Testis (tissue), 2 donors: ENCODE measurements at regions not wholly inside any gene's neighbourhood (a gene's known extent, or its start where the extent isn't known, plus 50 kb on each side); places are given as distances from the start of the nearest gene placed in this dataset.

Experiments used
- DNase-seq: peaks from one replicate; pipeline ENCODE4 v3.0.0-alpha.2; 2019
- H3K27ac ChIP-seq, 2 donors: fragments of 200-600 bp; sonication (generic); one replicate each; pipeline ENCODE4 v1.5.1; 2019
- H3K27me3 ChIP-seq: fragments of 200-600 bp; sonication (generic); one replicate; pipeline ENCODE4 v1.5.1; 2019
- H3K36me3 ChIP-seq: fragments of 200-600 bp; sonication (generic); one replicate; pipeline ENCODE4 v1.5.1; 2017; ENCODE audit warnings: low read depth; ENCODE audit errors: missing control alignments
- H3K4me1 ChIP-seq: fragments of 200-600 bp; sonication (generic); one replicate; pipeline ENCODE4 v1.5.1; 2019
- H3K4me3 ChIP-seq, 2 donors: fragments of 200-600 bp; sonication (generic); one replicate each; pipeline ENCODE4 v1.5.1; 2017 to 2019
- H3K9me3 ChIP-seq: fragments of 200-600 bp; sonication (generic); one replicate; pipeline ENCODE4 v1.5.1; 2017
- CTCF ChIP-seq, 3 experiments: fragments of 450-650 bp in 2 of 3; fragments of 200-600 bp in 1 of 3; sonication (generic) in 1 of 3; IDR thresholded peaks; one replicate each; pipeline ENCODE4 v1.5.1; 2016 to 2019; ENCODE audit warnings: antibody characterized with exemption in 3 of 3, mild to moderate bottlenecking in 2 of 3, moderate library complexity in 1 of 3
- POLR2A ChIP-seq: fragments of 450-650 bp; IDR thresholded peaks from one replicate; pipeline ENCODE4 v1.6.1; 2017; ENCODE audit warnings: antibody characterized with exemption, mild to moderate bottlenecking, moderate library complexity
- WGBS, 2 donors: methylation state at CpG; one replicate each; pipeline ENCODE4 v1.1.5; 2018; 5-methylcytosine and 5-hydroxymethylcytosine counted together
- intact Hi-C: fragments of 100-400 bp; cut with DNase I; formaldehyde crosslinking; loops from one replicate; pipeline ENCODE4 v1.15.1; 2023; ENCODE audit warnings: low total_unique reads

- Histone ChIP-seq H3K27me3 (no peaks in the 10 kb centered on the region), H3K9me3 (no peaks in the 10 kb centered on the region), H3K36me3 (no peaks in the 10 kb centered on the region), H3K27ac (no peak overlapping the region), H3K4me3 (no peak overlapping the region), H3K4me1 (no peaks in the 10 kb centered on the region)
- 85 to 93% methylated on average over 3 of the region's 3 CpGs for WGBS, 2 donors
- intact Hi-C loops = no loop called here
- TF ChIP-seq CTCF (IDR thresholded peaks at IDR 0.05) = no peak
- TF ChIP-seq POLR2A = no peak
- DNase-seq = no peak
These were observed 200.7 kb downstream of the RAMP3 start for GRCh38 chr7:45358287-45358686.

GRCh38 chr7:45359250-45359649, 201.7 kb downstream of the RAMP3 start:
- Histone ChIP-seq H3K4me3 (no peak overlapping the region), H3K36me3 (no peaks in the 10 kb centered on the region), H3K27me3 (no peaks in the 10 kb centered on the region), H3K4me1 (no peaks in the 10 kb centered on the region), H3K9me3 (no peaks in the 10 kb centered on the region), H3K27ac (no peak overlapping the region)
- TF ChIP-seq POLR2A = no peak
- TF ChIP-seq CTCF (IDR thresholded peaks at IDR 0.05) = no peak
- 79 to 93% methylated on average over 1 of the region's 1 CpG for WGBS, 2 donors
- intact Hi-C loops = no loop called here
- no peak for DNase-seq

GRCh38 chr7:45359776-45360175, 202.2 kb downstream of the RAMP3 start:
- Histone ChIP-seq H3K9me3 (no peaks in the 10 kb centered on the region), H3K4me1 (no peaks in the 10 kb centered on the region), H3K27me3 (no peaks in the 10 kb centered on the region), H3K27ac (no peak overlapping the region), H3K4me3 (no peak overlapping the region), H3K36me3 (no peaks in the 10 kb centered on the region)
- no peak for TF ChIP-seq POLR2A
- no peak for TF ChIP-seq CTCF (IDR thresholded peaks at IDR 0.05)
- no peak for DNase-seq
- WGBS, 2 donors = 60 to 88% methylated on average over 1 to 4 of the region's 4 CpGs
- intact Hi-C loops = no loop called here

GRCh38 chr7:45363669-45364068, 206.1 kb downstream of the RAMP3 start:
- TF ChIP-seq POLR2A (no peak), CTCF (IDR thresholded peaks at IDR 0.05) (no peak)
- Histone ChIP-seq H3K27ac (no peak overlapping the region), H3K4me1 (no peaks in the 10 kb centered on the region), H3K27me3 (no peaks in the 10 kb centered on the region), H3K36me3 (no peaks in the 10 kb centered on the region), H3K9me3 (no peaks in the 10 kb centered on the region), H3K4me3 (no peak overlapping the region)
- DNase-seq = no peak
- 53 to 64% methylated on average over 7 of the region's 7 CpGs for WGBS, 2 donors
- intact Hi-C loops = no loop called here

GRCh38 chr7:45365341-45365740, 207.8 kb downstream of the RAMP3 start:
- WGBS, 2 donors = 83 to 86% methylated on average over 4 of the region's 4 CpGs
- H3K27me3 ChIP-seq = no peaks in the 10 kb centered on the region
- TF ChIP-seq POLR2A (no peak), CTCF (IDR thresholded peaks at IDR 0.05) (no peak)
- H3K4me3 ChIP-seq = no peak overlapping the region
- H3K9me3 ChIP-seq = no peaks in the 10 kb centered on the region
- H3K36me3 ChIP-seq = no peaks in the 10 kb centered on the region
- no peak overlapping the region for H3K27ac ChIP-seq
- intact Hi-C loops = no loop called here
- no peaks in the 10 kb centered on the region for H3K4me1 ChIP-seq
- DNase-seq = no peak
